Retinal pigment epithelial cell (primary cell): ENCODE measurements at regions not wholly inside any gene's neighbourhood (a gene's known extent, or its start where the extent isn't known, plus 50 kb on each side); places are given as distances from the start of the nearest gene placed in this dataset.

Experiments used
- DNase-seq: peaks from one replicate; pipeline ENCODE4 v3.0.0-alpha.2; 2010; ENCODE audit warnings: low read depth
- H3K4me3 ChIP-seq: 2 replicates; pipeline ENCODE4 v1.5.1; 2011; ENCODE audit warnings: mild to moderate bottlenecking, low read length, control low read depth, moderate library complexity
- TF ChIP-seq, protein P1 (sequence below): conservative IDR thresholded peaks from 2 replicates; pipeline ENCODE4 v1.5.1; 2011; ENCODE audit warnings: low read depth, low read length, control low read depth, inconsistent platforms

DNA sequence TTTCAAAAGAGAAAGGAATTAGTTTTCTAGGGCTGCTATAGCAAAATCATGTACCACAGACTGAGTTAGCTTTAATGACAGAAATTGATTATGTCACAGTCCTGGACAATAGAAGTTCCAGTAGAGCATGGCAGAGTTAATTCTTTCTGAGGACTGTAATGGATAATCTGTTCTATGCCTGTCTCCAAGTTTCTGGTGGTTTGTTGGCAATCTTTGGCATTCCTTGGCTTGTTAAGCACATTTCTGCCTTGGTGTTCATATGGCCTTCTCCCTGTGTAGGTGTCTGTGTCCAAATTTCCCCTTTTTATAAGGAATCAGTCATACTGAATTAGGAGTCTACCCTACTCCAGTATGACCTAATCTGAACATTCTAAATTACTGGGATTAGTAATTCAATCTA is 336.1 kb upstream of the PABPC4L start:
- no peak for DNase-seq
- H3K4me3 ChIP-seq: no peak overlapping the region
- TF ChIP-seq, protein P1, sequence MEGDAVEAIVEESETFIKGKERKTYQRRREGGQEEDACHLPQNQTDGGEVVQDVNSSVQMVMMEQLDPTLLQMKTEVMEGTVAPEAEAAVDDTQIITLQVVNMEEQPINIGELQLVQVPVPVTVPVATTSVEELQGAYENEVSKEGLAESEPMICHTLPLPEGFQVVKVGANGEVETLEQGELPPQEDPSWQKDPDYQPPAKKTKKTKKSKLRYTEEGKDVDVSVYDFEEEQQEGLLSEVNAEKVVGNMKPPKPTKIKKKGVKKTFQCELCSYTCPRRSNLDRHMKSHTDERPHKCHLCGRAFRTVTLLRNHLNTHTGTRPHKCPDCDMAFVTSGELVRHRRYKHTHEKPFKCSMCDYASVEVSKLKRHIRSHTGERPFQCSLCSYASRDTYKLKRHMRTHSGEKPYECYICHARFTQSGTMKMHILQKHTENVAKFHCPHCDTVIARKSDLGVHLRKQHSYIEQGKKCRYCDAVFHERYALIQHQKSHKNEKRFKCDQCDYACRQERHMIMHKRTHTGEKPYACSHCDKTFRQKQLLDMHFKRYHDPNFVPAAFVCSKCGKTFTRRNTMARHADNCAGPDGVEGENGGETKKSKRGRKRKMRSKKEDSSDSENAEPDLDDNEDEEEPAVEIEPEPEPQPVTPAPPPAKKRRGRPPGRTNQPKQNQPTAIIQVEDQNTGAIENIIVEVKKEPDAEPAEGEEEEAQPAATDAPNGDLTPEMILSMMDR: no peak

DNA sequence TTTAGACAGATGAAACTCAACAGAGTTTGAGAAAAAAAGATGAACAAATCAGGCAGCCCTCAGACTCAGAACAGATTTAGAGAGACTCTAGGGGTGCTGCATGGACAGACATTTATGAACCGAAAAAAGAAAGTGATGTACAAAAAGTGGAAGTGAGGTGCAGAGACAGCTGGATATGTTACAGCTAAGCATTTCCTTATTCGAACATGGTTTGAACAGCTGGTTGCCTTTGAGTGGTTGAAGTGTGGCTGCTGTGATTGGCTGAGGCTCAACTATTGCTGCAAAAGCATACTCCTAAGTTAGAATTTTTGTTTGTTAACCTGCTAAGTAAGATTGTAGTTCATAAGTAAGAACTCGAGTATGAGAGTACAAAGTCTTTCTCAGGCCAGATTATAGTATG is 331.5 kb upstream of the PABPC4L start:
- no peak overlapping the region for H3K4me3 ChIP-seq
- DNase-seq: no peak
- TF ChIP-seq, protein P1: no peak

DNA sequence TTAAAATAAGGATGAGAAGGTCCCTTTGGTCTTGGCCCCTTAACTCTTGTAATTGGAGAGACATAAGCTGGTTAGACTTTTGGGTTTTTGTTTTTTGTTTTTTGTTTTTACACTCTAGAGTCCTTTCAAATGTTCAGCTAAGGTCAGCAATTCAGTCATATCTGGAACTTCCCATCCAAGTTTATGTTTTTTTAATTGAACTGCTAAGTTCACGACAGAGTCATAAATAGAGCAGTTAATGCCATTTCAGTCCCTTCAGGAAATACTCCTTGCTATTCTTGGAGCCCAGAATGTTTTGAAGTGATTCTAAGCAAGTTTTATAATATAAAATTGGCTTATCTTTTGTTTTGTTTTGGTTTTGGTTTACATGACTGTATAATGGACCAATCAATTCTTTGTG is 329.4 kb upstream of the PABPC4L start:
- no peak for DNase-seq
- TF ChIP-seq, protein P1: no peak

DNA sequence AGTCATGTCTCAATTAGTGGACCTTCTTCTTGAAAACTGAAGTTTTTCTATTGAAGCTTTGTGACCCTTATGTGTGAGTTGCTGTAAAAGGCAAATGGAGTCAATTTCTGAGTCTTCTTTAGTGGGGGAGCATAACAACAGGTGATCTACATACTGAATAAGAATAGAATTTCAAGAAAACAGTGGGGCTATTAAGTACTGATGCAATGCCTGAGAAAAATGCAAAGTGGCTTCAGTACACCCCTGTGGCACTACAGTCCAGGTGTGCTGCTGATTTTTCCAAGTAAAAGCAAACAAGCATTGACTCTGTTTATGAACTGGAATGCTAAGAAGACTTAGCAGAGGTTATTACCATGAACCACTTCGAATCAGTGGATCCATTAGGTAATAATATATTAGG is 328.0 kb upstream of the PABPC4L start:
- H3K4me3 ChIP-seq: no peak overlapping the region
- no peak for DNase-seq
- TF ChIP-seq, protein P1: no peak

More for the DNA sequence above, 329.4 kb upstream of the PABPC4L start:
- no peak overlapping the region for H3K4me3 ChIP-seq

DNA sequence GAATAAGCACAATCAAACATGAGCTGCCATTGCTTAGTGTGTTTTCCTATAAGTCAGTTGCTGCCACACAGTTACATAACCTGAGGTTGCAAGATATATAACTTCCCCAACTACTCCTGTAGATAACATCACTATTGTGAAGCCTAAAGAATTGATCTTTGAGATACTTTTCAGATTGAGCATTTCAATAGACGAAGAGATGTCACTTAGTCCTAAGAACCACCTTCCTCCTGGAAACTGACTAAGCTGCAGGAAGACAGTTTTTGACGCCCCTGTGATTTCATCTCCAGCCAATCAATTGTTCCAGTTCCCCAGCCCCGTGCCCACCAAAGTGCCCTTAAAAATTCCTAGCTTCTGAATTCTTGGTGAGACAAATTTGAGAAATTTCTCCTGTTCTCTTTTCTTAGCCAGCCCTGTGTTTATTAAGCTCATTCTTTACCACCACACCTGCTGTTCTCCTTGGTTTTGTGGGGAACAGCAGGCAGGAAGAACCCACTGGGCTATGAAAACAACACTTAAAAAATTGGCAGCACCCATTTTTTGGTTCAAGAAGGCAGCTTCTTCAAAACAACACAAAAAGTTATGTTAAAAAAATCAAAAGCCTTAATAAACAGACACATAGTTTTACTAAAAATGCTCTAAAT is 317.1 kb upstream of the PABPC4L start:
- TF ChIP-seq, protein P1: no peak
- no peak for DNase-seq

DNA sequence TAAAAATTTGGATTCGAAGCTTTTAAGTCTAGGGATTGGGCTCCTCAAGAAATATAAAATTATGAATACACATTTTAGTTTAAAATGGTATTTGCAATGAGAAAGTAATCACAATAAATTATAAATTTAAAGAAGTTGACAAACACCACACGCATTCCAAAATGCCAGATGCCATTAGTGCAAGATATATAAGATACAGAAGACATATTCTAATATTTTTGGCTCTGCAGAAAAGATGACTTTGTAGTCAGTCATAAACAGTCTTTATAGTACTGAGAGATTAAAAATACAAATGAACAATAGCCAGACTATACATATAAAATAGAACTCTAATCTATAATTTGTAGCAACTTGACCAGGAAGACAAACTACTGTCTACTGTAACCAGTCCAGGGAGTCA is 309.0 kb upstream of the PABPC4L start:
- DNase-seq: no peak
- TF ChIP-seq, protein P1: no peak
- no peak overlapping the region for H3K4me3 ChIP-seq

More for the DNA sequence above, 317.1 kb upstream of the PABPC4L start:
- no peak overlapping the region for H3K4me3 ChIP-seq

DNA sequence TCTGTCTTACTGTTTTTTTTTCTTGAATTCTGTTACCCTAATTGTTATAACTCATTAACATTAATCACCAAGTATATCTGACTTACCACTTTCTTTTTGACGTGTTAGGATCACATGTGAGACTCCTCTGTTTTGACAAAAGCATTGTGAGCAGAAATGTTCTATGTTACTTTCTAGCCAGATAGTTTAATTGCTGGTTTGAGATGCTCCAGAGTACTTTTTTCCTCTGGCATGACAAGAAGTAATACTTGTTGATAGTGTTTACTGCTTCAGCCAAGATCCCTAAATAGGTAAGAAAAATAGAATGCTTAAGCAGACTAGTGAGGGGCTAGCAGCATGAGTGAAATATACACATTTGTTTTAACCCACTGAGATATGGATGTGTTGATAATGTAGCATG is 303.9 kb upstream of the PABPC4L start:
- H3K4me3 ChIP-seq: no peak overlapping the region
- no peak for DNase-seq
- TF ChIP-seq, protein P1: no peak
